Stomach (tissue), 8 donors: ENCODE measurements at regions not wholly inside any gene's neighbourhood (a gene's known extent, or its start where the extent isn't known, plus 50 kb on each side); places are given as distances from the start of the nearest gene placed in this dataset.

Experiments used
- DNase-seq, 2 donors: peaks; one replicate each; pipeline versions ENCODE4 v3.0.0 to v3.0.0-alpha.2; 2013 to 2019
- H3K27ac ChIP-seq, 5 donors: fragments of 200-600 bp in 4 of 5; sonication (generic) in 4 of 5; one replicate each; pipeline ENCODE4 v1.5.1; 2013 to 2019; ENCODE audit warnings: mild to moderate bottlenecking in 1 of 5, moderate library complexity in 1 of 5
- H3K27me3 ChIP-seq, 3 donors: fragments of 200-600 bp; sonication (generic); one replicate each; pipeline ENCODE4 v1.5.1; 2017 to 2019; ENCODE audit warnings: mixed run types in 1 of 3
- H3K36me3 ChIP-seq, 4 donors: fragments of 200-600 bp; sonication (generic); 1 replicate in 3 of 4; 2 replicates in 1 of 4; pipeline ENCODE4 v1.5.1; 2016 to 2019
- H3K4me1 ChIP-seq, 4 donors: fragments of 200-600 bp; sonication (generic); one replicate each; pipeline ENCODE4 v1.5.1; 2016 to 2019
- H3K4me3 ChIP-seq, 4 donors: fragments of 200-600 bp; sonication (generic) in 3 of 4; one replicate each; pipeline ENCODE4 v1.5.1; 2016 to 2019; ENCODE audit warnings: mild to moderate bottlenecking in 1 of 4
- H3K9me3 ChIP-seq, 4 donors: fragments of 200-600 bp; sonication (generic); one replicate each; pipeline ENCODE4 v1.5.1; 2016 to 2019
- CTCF ChIP-seq, 7 experiments: fragments of 450-650 bp in 4 of 7; fragments of 200-600 bp in 3 of 7; sonication (generic) in 3 of 7; IDR thresholded peaks; one replicate each; pipeline ENCODE4 v1.5.1; 2016 to 2019; ENCODE audit warnings: antibody characterized with exemption in 7 of 7, control low read depth in 2 of 7, mild to moderate bottlenecking in 1 of 7
- EP300 ChIP-seq: sonication (generic); formaldehyde crosslinking; IDR thresholded peaks from one replicate; pipeline ENCODE4 v1.6.1; 2017; ENCODE audit warnings: antibody characterized with exemption
- POLR2A ChIP-seq, 4 donors: fragments of 450-650 bp; IDR thresholded peaks; one replicate each; pipeline ENCODE4 v1.6.1; 2016; ENCODE audit warnings: antibody characterized with exemption in 4 of 4, control low read depth in 2 of 4, mild to moderate bottlenecking in 1 of 4, moderate library complexity in 1 of 4
- POLR2AphosphoS5 ChIP-seq, 3 donors: sonication (generic); formaldehyde crosslinking; IDR thresholded peaks; one replicate each; pipeline ENCODE4 v1.6.1; 2016; ENCODE audit warnings: antibody characterized with exemption in 3 of 3
- WGBS, 5 donors: extraction: QIAGEN DNeasy Blood & Tissue Kit in 3 of 5; methylation state at CpG; one replicate each; pipeline versions ENCODE4 v1.1.5 to v1.1.7; 2013 to 2018; 5-methylcytosine and 5-hydroxymethylcytosine counted together
- intact Hi-C: fragments of 100-400 bp; cut with DNase I; formaldehyde crosslinking; loops from one replicate; pipeline ENCODE4 v1.15.1; 2023; ENCODE audit warnings: low total_unique reads
- donor health status: healthy with polysubstance abuse.
- donor health status: Bipolar disorder and iron deficiency.
- donor health status: healthy.

DNA sequence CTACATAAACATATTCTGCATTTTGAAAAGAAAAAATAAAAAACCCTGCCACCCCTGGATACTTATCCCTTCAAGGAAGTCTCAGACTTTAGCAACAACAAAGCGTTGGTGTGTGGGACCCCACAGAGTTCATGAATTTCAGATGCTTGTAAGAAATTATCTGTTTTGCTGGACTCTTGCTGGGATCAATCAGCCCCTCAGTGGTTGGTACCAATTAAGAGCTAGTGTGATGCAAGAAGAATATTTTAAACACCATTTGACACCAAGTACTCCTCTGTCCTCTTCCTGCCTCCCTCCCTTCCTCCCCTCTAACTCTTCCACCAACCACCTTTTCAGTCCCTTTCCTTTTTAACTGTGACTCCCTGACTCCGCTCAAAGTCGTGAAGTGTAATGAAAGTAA lies 51.5 kb downstream of the SST start:
- intact Hi-C loops = loop anchor here (10.0 kb wide), 1 partner anchor 56 kb away; the partner anchor contains the start of gene SST
- DNase-seq = no peak
- H3K4me3 ChIP-seq = no peak overlapping the region
- TF ChIP-seq POLR2A (IDR thresholded peaks at IDR 0.05) (no peak), CTCF (IDR thresholded peaks at IDR 0.05) (no peak), POLR2AphosphoS5 (IDR thresholded peaks at IDR 0.05) (no peak), EP300 (no peak)
- WGBS, 5 donors = 63 to 67% (median 66%) methylated on average over 3 of the region's 3 CpGs
- no peaks in the 10 kb centered on the region for H3K36me3 ChIP-seq
- H3K4me1 ChIP-seq = no peaks in the 10 kb centered on the region
- H3K27me3 ChIP-seq = no peaks in the 10 kb centered on the region
- H3K9me3 ChIP-seq = no peaks in the 10 kb centered on the region
- no peak overlapping the region for H3K27ac ChIP-seq

DNA sequence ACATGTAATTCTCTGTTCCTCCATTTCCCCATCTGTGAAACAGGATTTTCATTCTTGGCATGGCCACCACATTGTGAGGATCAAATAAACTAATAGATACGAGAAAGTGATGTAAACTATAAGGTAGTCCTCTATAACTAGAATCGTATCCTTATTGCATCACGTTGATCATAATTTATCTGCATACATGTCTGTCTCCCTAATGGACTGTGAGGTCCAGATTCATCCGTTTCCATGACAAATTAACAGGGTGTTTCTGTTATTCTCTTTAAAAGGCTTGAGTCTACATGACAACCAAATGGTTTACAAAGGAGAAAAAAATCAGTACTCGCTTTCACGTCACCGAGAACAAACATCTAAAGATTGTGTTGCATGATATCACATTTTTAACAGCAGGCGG lies 53.0 kb downstream of the SST start:
- TF ChIP-seq EP300 (no peak), CTCF (IDR thresholded peaks at IDR 0.05) (no peak), POLR2AphosphoS5 (IDR thresholded peaks at IDR 0.05) (no peak), POLR2A (IDR thresholded peaks at IDR 0.05) (no peak)
- Histone ChIP-seq H3K27me3 (peaks cover 0 to 4% (median 0%) of the 10 kb centered on the region in 3 donors), H3K4me1 (no peaks in the 10 kb centered on the region), H3K36me3 (no peaks in the 10 kb centered on the region), H3K27ac (no peak overlapping the region), H3K9me3 (no peaks in the 10 kb centered on the region), H3K4me3 (no peak overlapping the region)
- DNase-seq = peak in 1 of 2 donors; percentile 28
- intact Hi-C loops = loop anchor here (10.0 kb wide), 1 partner anchor 58 kb away; the partner anchor contains the start of gene SST
- WGBS, 5 donors = 65 to 76% (median 69%) methylated on average over 8 of the region's 8 CpGs

DNA sequence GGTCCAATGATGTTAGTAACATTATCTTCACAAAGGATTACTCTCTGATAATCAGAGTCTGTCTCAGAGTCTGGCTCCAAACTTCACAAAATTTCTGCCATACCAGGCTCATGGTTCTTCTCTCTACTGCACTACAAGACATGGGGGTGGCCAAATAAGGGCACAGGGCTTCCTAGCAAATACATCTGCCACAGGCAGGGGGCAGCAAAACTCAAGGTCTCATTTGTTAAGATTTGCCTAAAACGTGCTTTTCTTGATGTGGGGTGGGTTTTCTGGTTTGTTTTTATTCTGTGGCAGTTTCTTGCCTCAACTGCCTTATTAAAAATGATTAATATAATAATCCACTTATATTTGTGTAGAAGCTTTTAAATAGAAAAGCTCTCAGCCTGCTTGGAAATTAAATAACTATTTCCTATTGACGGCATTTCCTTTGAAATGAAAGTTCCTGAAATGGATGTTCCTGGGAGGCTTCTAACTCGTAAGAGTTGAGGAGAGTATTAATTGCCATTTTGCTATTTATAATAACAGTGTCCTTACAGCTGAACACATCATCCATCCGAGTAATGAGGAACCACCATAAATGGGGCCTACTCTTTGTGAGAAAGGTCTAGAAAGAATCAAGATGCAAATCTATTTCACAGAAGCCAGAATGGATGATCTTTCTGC lies 53.8 kb downstream of the SST start:
- DNase-seq = peak; percentile 58 to 70
- Histone ChIP-seq H3K9me3 (no peaks in the 10 kb centered on the region), H3K36me3 (no peaks in the 10 kb centered on the region), H3K4me3 (no peak overlapping the region), H3K27ac (no peak overlapping the region), H3K27me3 (peaks cover 0 to 4% (median 0%) of the 10 kb centered on the region in 3 donors), H3K4me1 (no peaks in the 10 kb centered on the region)
- no peak for TF ChIP-seq POLR2AphosphoS5 (IDR thresholded peaks at IDR 0.05)
- TF ChIP-seq CTCF (IDR thresholded peaks at IDR 0.05) = peak in 5 of 7 experiments; percentile 52 to 79 (median 65)
- TF ChIP-seq EP300 = no peak
- TF ChIP-seq POLR2A (IDR thresholded peaks at IDR 0.05) = no peak
- intact Hi-C loops = loop anchor here (10.0 kb wide), 1 partner anchor 58 kb away; the partner anchor contains the start of gene SST
- WGBS, 5 donors = 52 to 59% (median 56%) methylated on average over 4 of the region's 4 CpGs

DNA sequence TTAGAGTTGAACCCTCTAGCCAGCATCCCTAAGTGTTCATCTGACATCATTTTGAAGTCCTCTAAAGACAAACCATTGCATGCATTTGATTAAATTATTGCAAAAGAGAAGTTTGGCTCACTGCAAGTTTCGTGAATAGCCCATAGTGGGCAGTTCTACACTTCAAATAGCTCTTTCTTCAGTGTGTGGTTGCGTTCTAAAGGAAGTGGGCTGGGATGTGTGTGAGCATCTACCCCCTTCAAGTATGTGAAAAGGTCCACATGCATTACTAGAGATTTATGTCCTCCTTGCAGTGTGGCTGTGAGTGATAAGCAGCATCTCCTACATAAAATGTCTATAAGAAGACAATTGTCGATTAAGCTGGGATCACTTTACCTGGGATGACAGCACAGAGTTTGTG lies 54.6 kb downstream of the SST start:
- Histone ChIP-seq H3K36me3 (no peaks in the 10 kb centered on the region), H3K27me3 (peaks cover 0 to 4% (median 0%) of the 10 kb centered on the region in 3 donors), H3K4me3 (no peak overlapping the region), H3K9me3 (no peaks in the 10 kb centered on the region), H3K4me1 (no peaks in the 10 kb centered on the region), H3K27ac (no peak overlapping the region)
- intact Hi-C loops = loop anchor here (10.0 kb wide), 1 partner anchor 59 kb away; the partner anchor contains the start of gene SST
- DNase-seq = no peak
- WGBS, 5 donors = 68 to 83% (median 70%) methylated on average over 3 of the region's 3 CpGs
- TF ChIP-seq POLR2A (IDR thresholded peaks at IDR 0.05) = no peak
- no peak for TF ChIP-seq EP300
- TF ChIP-seq POLR2AphosphoS5 (IDR thresholded peaks at IDR 0.05) = no peak
- TF ChIP-seq CTCF (IDR thresholded peaks at IDR 0.05) = no peak
